Fibroblast of skin of left quadriceps (primary cell): ENCODE measurements at regions not wholly inside any gene's neighbourhood (a gene's known extent, or its start where the extent isn't known, plus 50 kb on each side); places are given as distances from the start of the nearest gene placed in this dataset.
"Not testable (repeated sequence)": the region's sequence is repeated elsewhere in the genome, so short reads cannot be mapped to it uniquely, and the experiment has no call there.

Source experiments
- DNase-seq, 2 experiments: peaks; one replicate each; pipeline ENCODE4 v3.0.0-alpha.2; 2013; ENCODE audit warnings: low read depth in 2 of 2

GRCh38 chr6:121020656-121021055 lies 313.6 kb downstream of the TBC1D32 start:
- DNase-seq = no peak

- no peak for DNase-seq
These were observed 325.7 kb downstream of the TBC1D32 start for GRCh38 chr6:121008553-121008952.

- DNase-seq = no peak
These were observed 328.3 kb downstream of the TBC1D32 start for GRCh38 chr6:121006024-121006423.

GRCh38 chr6:121000381-121000780 lies 333.9 kb downstream of the TBC1D32 start:
- no peak for DNase-seq

- DNase-seq = no peak
These were observed 337.9 kb downstream of the TBC1D32 start for GRCh38 chr6:120996340-120996739.

GRCh38 chr6:120994573-120994967 lies 339.7 kb downstream of the TBC1D32 start:
- no peak for DNase-seq

- DNase-seq = no peak
These were observed 340.2 kb downstream of the TBC1D32 start for GRCh38 chr6:120993929-120994572.

GRCh38 chr6:120992257-120992656 lies 342.0 kb downstream of the TBC1D32 start:
- DNase-seq = no peak

- no peak for DNase-seq
These were observed 343.4 kb downstream of the TBC1D32 start for GRCh38 chr6:120990866-120991265.

- no peak for DNase-seq
These were observed 352.4 kb downstream of the TBC1D32 start for GRCh38 chr6:120981835-120982234.

GRCh38 chr6:120966321-120966720 lies 368.0 kb downstream of the TBC1D32 start:
- DNase-seq = no peak

- DNase-seq = no peak
These were observed 368.5 kb downstream of the TBC1D32 start for GRCh38 chr6:120965814-120966213.

GRCh38 chr6:120960761-120961160 lies 373.5 kb downstream of the TBC1D32 start:
- no peak for DNase-seq

GRCh38 chr6:120954111-120954510 lies 380.2 kb downstream of the TBC1D32 start:
- no peak for DNase-seq

GRCh38 chr6:120951258-120951657 lies 383.0 kb downstream of the TBC1D32 start:
- no peak for DNase-seq

- DNase-seq = no peak
These were observed 387.2 kb downstream of the TBC1D32 start for GRCh38 chr6:120947111-120947510.

- no peak for DNase-seq
These were observed 388.2 kb downstream of the TBC1D32 start for GRCh38 chr6:120945905-120946594.

GRCh38 chr6:120938876-120939472 lies 395.3 kb downstream of the TBC1D32 start:
- DNase-seq = no peak

GRCh38 chr6:120938164-120938875 lies 396.0 kb downstream of the TBC1D32 start:
- DNase-seq = no peak

GRCh38 chr6:120935908-120936307 lies 398.4 kb downstream of the TBC1D32 start:
- DNase-seq = no peak

- DNase-seq = no peak
These were observed 399.3 kb downstream of the TBC1D32 start for GRCh38 chr6:120935016-120935415.

- DNase-seq = not testable (repeated sequence)
These were observed 402.6 kb downstream of the TBC1D32 start for GRCh38 chr6:120931520-120932180.
